HCT116 (cell line): ENCODE measurements at regions not wholly inside any gene's neighbourhood (a gene's known extent, or its start where the extent isn't known, plus 50 kb on each side); places are given as distances from the start of the nearest gene placed in this dataset.

Source experiments
- ATAC-seq: fragments of 200-7000 bp; cut with Tn5 transposase; 2 replicates; pipeline ENCODE4 v1.9.1; 2020; ENCODE audit warnings: mild to moderate bottlenecking, moderate library complexity
- BruUV-seq: library from RNA; stranded (reverse); fragments of 400-500 nt; replicated peaks from 2 replicates; lab custom pipeline; 2021; lab: Mats Ljungman, UMichigan
- CTCF ChIA-PET: fragments of 300-600 bp; sonication (Branson Sonifier 250); formaldehyde crosslinking; loops from one replicate; lab custom pipeline; 2021; ENCODE audit warnings: antibody characterized with exemption; lab: Charles Lee
- POLR2A ChIA-PET: fragments of 300-600, 350-600 bp; sonication (Branson Sonifier 250); formaldehyde crosslinking; loops from one replicate; lab custom pipeline; 2021; ENCODE audit warnings: antibody characterized with exemption; lab: Charles Lee
- RAD21 ChIA-PET, 2 experiments: fragments of 300-600 bp; sonication (Branson Sonifier 250); formaldehyde crosslinking; loops; one replicate each; lab custom pipeline; 2023; ENCODE audit warnings: low total read pairs in 2 of 2; ENCODE audit not compliant: uncharacterized antibody in 2 of 2, unreplicated experiment in 2 of 2, low non-redundant PET in 1 of 2; lab: Charles Lee
- DNase-seq: peaks from one replicate; pipeline ENCODE4 v3.0.0-alpha.2; 2010; ENCODE audit warnings: low read depth, low spot score
- H2AFZ ChIP-seq: fragments of 200-600 bp; shearing (Covaris generic), sonication (generic); 2 replicates; pipeline ENCODE4 v1.6.1; 2017; ENCODE audit warnings: low read depth, mixed run types, mixed read lengths, antibody characterized with exemption, low read length; ENCODE audit not compliant: poor library complexity, severe bottlenecking
- H3K27ac ChIP-seq: 2 replicates; pipeline ENCODE4 v1.5.1; 2012; ENCODE audit warnings: low read depth, low read length
- H3K27me3 ChIP-seq: fragments of 200-600 bp; sonication (generic); 2 replicates; pipeline ENCODE4 v1.6.1; 2016; ENCODE audit warnings: mixed run types, low read length, mixed read lengths; ENCODE audit not compliant: insufficient read depth
- H3K36me3 ChIP-seq, 2 experiments: fragments of 200-500 bp in 1 of 2; fragments of 200-600 bp in 1 of 2; sonication (Bioruptor generic) in 1 of 2; sonication (generic) in 1 of 2; 2 replicates each; pipeline versions ENCODE4 v1.5.1 to v1.6.1; 2014 to 2016; ENCODE audit warnings: low read length in 2 of 2, inconsistent platforms in 1 of 2, mixed read lengths in 1 of 2, mixed run types in 1 of 2; ENCODE audit not compliant: insufficient read depth in 2 of 2, control insufficient read depth in 1 of 2
- H3K4me1 ChIP-seq, 2 experiments: fragments of 200-600 bp in 1 of 2; sonication (generic) in 1 of 2; 2 replicates each; pipeline versions ENCODE4 v1.5.1 to v1.6.1; 2012 to 2017; ENCODE audit warnings: low read length in 2 of 2, inconsistent platforms in 1 of 2, mild to moderate bottlenecking in 1 of 2, mixed read lengths in 1 of 2, mixed run types in 1 of 2, moderate library complexity in 1 of 2; ENCODE audit not compliant: insufficient read depth in 2 of 2, control insufficient read depth in 1 of 2
- H3K4me2 ChIP-seq: fragments of 200-600 bp; sonication (generic); 2 replicates; pipeline ENCODE4 v1.6.1; 2017; ENCODE audit warnings: mixed run types, low read length, mixed read lengths
- H3K4me3 ChIP-seq, 2 experiments: fragments of 200-600 bp in 1 of 2; sonication (generic) in 1 of 2; replicated peaks in 1 of 2; 2 replicates each; pipeline ENCODE4 v1.5.1; 2011 to 2016; ENCODE audit warnings: low read length in 2 of 2, control low read depth in 1 of 2, low read depth in 1 of 2, mild to moderate bottlenecking in 1 of 2, mixed read lengths in 1 of 2, mixed run types in 1 of 2
- H3K79me2 ChIP-seq: fragments of 200-600 bp; sonication (generic); 2 replicates; pipeline ENCODE4 v1.6.1; 2017; ENCODE audit warnings: mild to moderate bottlenecking, mixed run types, low read length, moderate library complexity, mixed read lengths; ENCODE audit not compliant: insufficient read depth
- H3K9ac ChIP-seq: fragments of 200-600 bp; sonication (generic); 2 replicates; pipeline ENCODE4 v1.6.1; 2016; ENCODE audit warnings: low read length, mixed read lengths
- H3K9me2 ChIP-seq: fragments of 200-600 bp; sonication (generic), shearing (Covaris generic); 2 replicates; pipeline ENCODE4 v1.6.1; 2017; ENCODE audit warnings: mixed run types, mild to moderate bottlenecking, moderate library complexity; ENCODE audit not compliant: insufficient read depth
- H3K9me3 ChIP-seq, 2 experiments: fragments of 200-500 bp in 1 of 2; fragments of 200-600 bp in 1 of 2; sonication (Bioruptor generic) in 1 of 2; sonication (generic) in 1 of 2; 2 replicates each; pipeline ENCODE4 v1.6.1; 2014 to 2017; ENCODE audit warnings: low read length in 2 of 2, mixed read lengths in 2 of 2, inconsistent platforms in 1 of 2, low read depth in 1 of 2, mild to moderate bottlenecking in 1 of 2, mixed run types in 1 of 2, moderate library complexity in 1 of 2; ENCODE audit not compliant: control insufficient read depth in 1 of 2, insufficient read depth in 1 of 2
- H4K20me1 ChIP-seq: fragments of 200-600 bp; sonication (generic), shearing (Covaris generic); 2 replicates; pipeline ENCODE4 v1.6.1; 2017; ENCODE audit warnings: mixed run types, mild to moderate bottlenecking, moderate library complexity; ENCODE audit not compliant: insufficient read depth
- CBX3 ChIP-seq: IDR thresholded peaks from 2 replicates; pipeline ENCODE4 v1.6.1; 2012; ENCODE audit warnings: low read depth
- EGR1 ChIP-seq: IDR thresholded peaks from 2 replicates; pipeline ENCODE4 v1.6.1; 2012; ENCODE audit warnings: low read depth
- EZH2 ChIP-seq: fragments of 200-600 bp; sonication (generic); IDR thresholded peaks from 2 replicates; pipeline ENCODE4 v1.6.1; 2017; ENCODE audit warnings: antibody characterized with exemption, mixed run types
- FOSL1 ChIP-seq: IDR thresholded peaks from 2 replicates; pipeline ENCODE4 v1.6.1; 2012; ENCODE audit warnings: low read depth
- JUND ChIP-seq: IDR thresholded peaks from 2 replicates; pipeline ENCODE4 v1.6.1; 2012
- POLR2A ChIP-seq: IDR thresholded peaks from 2 replicates; pipeline ENCODE4 v1.7.0; 2011; ENCODE audit warnings: borderline replicate concordance; ENCODE audit not compliant: insufficient read depth, insufficient read length; ENCODE audit errors: extremely low read depth
- REST ChIP-seq: IDR thresholded peaks from 2 replicates; pipeline ENCODE4 v1.6.1; 2012; ENCODE audit warnings: low read depth
- SIN3A ChIP-seq: IDR thresholded peaks from 2 replicates; pipeline ENCODE4 v1.6.1; 2012; ENCODE audit warnings: low read depth
- ZFX ChIP-seq: fragments of 450-650 bp; IDR thresholded peaks from 2 replicates; pipeline ENCODE4 v1.6.1; 2017
- ZNF274 ChIP-seq: fragments of 200-500 bp; sonication (Bioruptor generic); IDR thresholded peaks from 2 replicates; pipeline ENCODE4 v1.6.1; 2014; ENCODE audit warnings: mild to moderate bottlenecking, low read depth, low read length, inconsistent platforms
- intact Hi-C: fragments of 100-400 bp; cut with micrococcal nuclease; formaldehyde crosslinking; loops from 2 replicates; pipeline ENCODE4 v1.10.0; 2022

GRCh38 chr6:169048185-169048864 lies 205.3 kb downstream of the THBS2 start:
- Histone ChIP-seq H3K9me3 (no peaks in the 10 kb centered on the region), H4K20me1 (no peaks in the 10 kb centered on the region), H3K4me2 (no peak overlapping the region), H3K36me3 (no peaks in the 10 kb centered on the region), H3K9ac (no peak overlapping the region), H2AFZ (no peak overlapping the region), H3K27ac (no peak overlapping the region), H3K4me3 (no peak overlapping the region), H3K27me3 (no peaks in the 10 kb centered on the region), H3K79me2 (no peaks in the 10 kb centered on the region), H3K4me1 (no peaks in the 10 kb centered on the region), H3K9me2 (no peaks in the 10 kb centered on the region)
- RAD21 ChIA-PET = no interaction called here
- TF ChIP-seq ZFX = no peak
- no peak for TF ChIP-seq JUND
- no peak for TF ChIP-seq REST
- no peak for TF ChIP-seq FOSL1
- no peak for TF ChIP-seq EGR1
- TF ChIP-seq CBX3 = no peak
- no peak for TF ChIP-seq POLR2A
- TF ChIP-seq SIN3A = no peak
- no peak for TF ChIP-seq EZH2
- no peak for TF ChIP-seq ZNF274
- intact Hi-C loops = no loop called here
- BruUV-seq = no TSS peak
- ATAC-seq (no peak), DNase-seq (no peak)
- CTCF ChIA-PET = no interaction called here
- POLR2A ChIA-PET = interaction anchor here (0.6 kb wide), 1 partner anchor 150 kb away, joined by 3 read pairs; no protein-coding TSS in a partner anchor
